PC-3 (cell line): ENCODE measurements at regions not wholly inside any gene's neighbourhood (a gene's known extent, or its start where the extent isn't known, plus 50 kb on each side); places are given as distances from the start of the nearest gene placed in this dataset.

Experiments used
- ATAC-seq: fragments of 200-7000 bp; cut with Tn5 transposase; 2 replicates; pipeline ENCODE4 v1.9.1; 2020; ENCODE audit warnings: mild to moderate bottlenecking, moderate library complexity
- BruUV-seq: library from RNA; stranded (reverse); fragments of 400-500 nt; replicated peaks from 2 replicates; lab custom pipeline; 2021; lab: Mats Ljungman, UMichigan
- CTCF ChIA-PET: fragments of 300-600 bp; sonication (Branson Sonifier 250); formaldehyde crosslinking; loops from one replicate; lab custom pipeline; 2022; ENCODE audit warnings: antibody characterized with exemption; lab: Charles Lee
- POLR2A ChIA-PET: fragments of 300-600 bp; sonication (Branson Sonifier 250); formaldehyde crosslinking; loops from one replicate; lab custom pipeline; 2022; ENCODE audit warnings: antibody characterized with exemption; ENCODE audit not compliant: unreplicated experiment; lab: Charles Lee
- DNase-seq: peaks from one replicate; pipeline ENCODE4 v3.0.0-alpha.2; 2015
- H2AFZ ChIP-seq: fragments of 300-600 bp; sonication (generic); 2 replicates; pipeline ENCODE4 v1.6.0; 2016; ENCODE audit warnings: antibody characterized with exemption, low read length
- H3F3A ChIP-seq: fragments of 300-600 bp; sonication (generic); one replicate; pipeline ENCODE4 v1.6.0; 2017; ENCODE audit warnings: antibody characterized with exemption, low read length, control low read depth, mild to moderate bottlenecking; ENCODE audit not compliant: unreplicated experiment
- H3K27ac ChIP-seq: fragments of 300-600 bp; sonication (generic); 2 replicates; pipeline ENCODE4 v1.5.1; 2016; ENCODE audit warnings: mild to moderate bottlenecking, low read length
- H3K27me3 ChIP-seq: fragments of 300-600 bp; sonication (generic); 2 replicates; pipeline ENCODE4 v1.6.1; 2016; ENCODE audit warnings: low read length, mixed read lengths
- H3K36me3 ChIP-seq: fragments of 300-600 bp; sonication (generic); 2 replicates; pipeline ENCODE4 v1.6.1; 2016; ENCODE audit warnings: low read depth, mixed run types, low read length, mixed read lengths
- H3K4me1 ChIP-seq: fragments of 300-600 bp; sonication (generic); 2 replicates; pipeline ENCODE4 v1.5.1; 2016; ENCODE audit warnings: low read length; ENCODE audit not compliant: insufficient read depth
- H3K4me2 ChIP-seq: fragments of 300-600 bp; sonication (generic); 2 replicates; pipeline ENCODE4 v1.6.0; 2016; ENCODE audit warnings: low read length
- H3K4me3 ChIP-seq: fragments of 300-600 bp; sonication (generic); 2 replicates; pipeline ENCODE4 v1.5.1; 2016; ENCODE audit warnings: mild to moderate bottlenecking, low read length, mixed read lengths
- H3K79me2 ChIP-seq: fragments of 300-600 bp; sonication (generic); 2 replicates; pipeline ENCODE4 v1.6.1; 2017; ENCODE audit warnings: low read length, mixed read lengths
- H3K9ac ChIP-seq: fragments of 300-600 bp; sonication (generic); 2 replicates; pipeline ENCODE4 v1.6.0; 2016; ENCODE audit warnings: mild to moderate bottlenecking, low read length
- H3K9me2 ChIP-seq: fragments of 300-600 bp; sonication (generic); replicated peaks from 2 replicates; pipeline ENCODE4 v1.6.1; 2016; ENCODE audit warnings: mixed run types, low read length, mixed read lengths
- H3K9me3 ChIP-seq: fragments of 300-600 bp; sonication (generic); 2 replicates; pipeline ENCODE4 v1.6.1; 2016; ENCODE audit warnings: low read length, mixed read lengths
- H4K20me1 ChIP-seq: fragments of 300-600 bp; sonication (generic); 2 replicates; pipeline ENCODE4 v1.6.1; 2016; ENCODE audit warnings: low read length, mixed read lengths
- CTCF ChIP-seq: fragments of 300-600 bp; sonication (generic); conservative IDR thresholded peaks from 2 replicates; pipeline ENCODE4 v1.5.1; 2017; ENCODE audit warnings: antibody characterized with exemption, low read depth, mild to moderate bottlenecking, low read length
- EZH2 ChIP-seq: fragments of 300-600 bp; sonication (generic); IDR thresholded peaks from one replicate; pipeline ENCODE4 v1.6.1; 2017; ENCODE audit warnings: antibody characterized with exemption, mild to moderate bottlenecking, low read length; ENCODE audit not compliant: unreplicated experiment
- EZH2phosphoT487 ChIP-seq: fragments of 300-600 bp; sonication (generic); IDR thresholded peaks from 2 replicates; pipeline ENCODE4 v1.6.1; 2018; ENCODE audit warnings: mild to moderate bottlenecking, antibody characterized with exemption, low read length, borderline replicate concordance
- intact Hi-C: fragments of 100-400 bp; cut with micrococcal nuclease; formaldehyde crosslinking; loops from 2 replicates; pipeline ENCODE4 v1.9.0; 2023

- ChIA-PET POLR2A (no interaction called here), CTCF (no interaction called here)
- ATAC-seq (peak; percentile 21; the same call in 1 of the 2 replicates), DNase-seq (peak; percentile 33)
- H4K20me1 ChIP-seq, result no peaks in the 10 kb centered on the region
- TF ChIP-seq EZH2phosphoT487 (no peak), EZH2 (no peak)
- H3K27me3 ChIP-seq, result no peaks in the 10 kb centered on the region
- no peaks in the 10 kb centered on the region for H3K79me2 ChIP-seq
- H2AFZ ChIP-seq, result no peak overlapping the region
- no peak overlapping the region for H3K4me3 ChIP-seq
- H3K9ac ChIP-seq, result peak overlapping the region; percentile 25; the same call in 1 of the 2 replicates
- peak overlapping the region; percentile 37 for H3K4me2 ChIP-seq
- intact Hi-C loops, result no loop called here
- H3K9me2 ChIP-seq, result no peaks in the 10 kb centered on the region
- peaks cover 44% of the 10 kb centered on the region for H3K4me1 ChIP-seq
- peak overlapping the region; percentile 78 for H3K27ac ChIP-seq
- no TSS peak for BruUV-seq
- no peaks in the 10 kb centered on the region for H3K36me3 ChIP-seq
- no peaks in the 10 kb centered on the region for H3K9me3 ChIP-seq
- H3F3A ChIP-seq, result no peaks in the 10 kb centered on the region
Measured at GRCh38 chr6:170026751-170027646, 263.9 kb downstream of the DLL1 start.

GRCh38 chr6:170025935-170026750 lies 264.7 kb downstream of the DLL1 start:
- no peaks in the 10 kb centered on the region for H3K79me2 ChIP-seq
- H3K9me2 ChIP-seq, result no peaks in the 10 kb centered on the region
- POLR2A ChIA-PET, result no interaction called here
- TF ChIP-seq EZH2 (no peak), EZH2phosphoT487 (peak; percentile 62; the same call in 1 of the 2 replicates)
- peak overlapping the region; percentile 78 for H3K27ac ChIP-seq
- BruUV-seq, result no TSS peak
- intact Hi-C loops, result no loop called here
- DNase-seq, result peak; percentile 90
- H2AFZ ChIP-seq, result 0 out of 2 replicates have a peak overlapping the region, but pooled peaks have one; percentile 12
- peaks cover 36% of the 10 kb centered on the region for H3K4me1 ChIP-seq
- H3K4me2 ChIP-seq, result peak overlapping the region; percentile 37
- CTCF ChIA-PET, result no interaction called here
- no peaks in the 10 kb centered on the region for H3K27me3 ChIP-seq
- ATAC-seq, result peak; percentile 74
- H3K9me3 ChIP-seq, result no peaks in the 10 kb centered on the region
- no peak overlapping the region for H3K4me3 ChIP-seq
- no peaks in the 10 kb centered on the region for H3F3A ChIP-seq
- no peaks in the 10 kb centered on the region for H3K36me3 ChIP-seq
- peak overlapping the region; percentile 25; the same call in 1 of the 2 replicates for H3K9ac ChIP-seq
- no peaks in the 10 kb centered on the region for H4K20me1 ChIP-seq

- Histone ChIP-seq H3K4me1 (peaks cover 29% of the 10 kb centered on the region), H3K9me2 (no peaks in the 10 kb centered on the region), H3K4me2 (no peak overlapping the region), H3K9ac (no peak overlapping the region), H4K20me1 (no peaks in the 10 kb centered on the region), H3F3A (no peaks in the 10 kb centered on the region), H3K27me3 (no peaks in the 10 kb centered on the region), H3K27ac (no peak overlapping the region; the same call in 1 of the 2 replicates), H3K9me3 (no peaks in the 10 kb centered on the region), H3K36me3 (no peaks in the 10 kb centered on the region), H2AFZ (no peak overlapping the region), H3K4me3 (no peak overlapping the region), H3K79me2 (no peaks in the 10 kb centered on the region)
- DNase-seq (no peak), ATAC-seq (no peak)
- no TSS peak for BruUV-seq
- ChIA-PET POLR2A (no interaction called here), CTCF (no interaction called here)
- no peak for TF ChIP-seq EZH2
- TF ChIP-seq EZH2phosphoT487, result no peak
- TF ChIP-seq CTCF, result no peak
- intact Hi-C loops, result no loop called here
Measured at GRCh38 chr6:170025341-170025911, 265.5 kb downstream of the DLL1 start.
